ENCODE measurements at regions not wholly inside any gene's neighbourhood (a gene's known extent, or its start where the extent isn't known, plus 50 kb on each side); places are given as distances from the start of the nearest gene placed in this dataset.
"Not testable (repeated sequence)": the region's sequence is repeated elsewhere in the genome, so short reads cannot be mapped to it uniquely, and the experiment has no call there.

DNA sequence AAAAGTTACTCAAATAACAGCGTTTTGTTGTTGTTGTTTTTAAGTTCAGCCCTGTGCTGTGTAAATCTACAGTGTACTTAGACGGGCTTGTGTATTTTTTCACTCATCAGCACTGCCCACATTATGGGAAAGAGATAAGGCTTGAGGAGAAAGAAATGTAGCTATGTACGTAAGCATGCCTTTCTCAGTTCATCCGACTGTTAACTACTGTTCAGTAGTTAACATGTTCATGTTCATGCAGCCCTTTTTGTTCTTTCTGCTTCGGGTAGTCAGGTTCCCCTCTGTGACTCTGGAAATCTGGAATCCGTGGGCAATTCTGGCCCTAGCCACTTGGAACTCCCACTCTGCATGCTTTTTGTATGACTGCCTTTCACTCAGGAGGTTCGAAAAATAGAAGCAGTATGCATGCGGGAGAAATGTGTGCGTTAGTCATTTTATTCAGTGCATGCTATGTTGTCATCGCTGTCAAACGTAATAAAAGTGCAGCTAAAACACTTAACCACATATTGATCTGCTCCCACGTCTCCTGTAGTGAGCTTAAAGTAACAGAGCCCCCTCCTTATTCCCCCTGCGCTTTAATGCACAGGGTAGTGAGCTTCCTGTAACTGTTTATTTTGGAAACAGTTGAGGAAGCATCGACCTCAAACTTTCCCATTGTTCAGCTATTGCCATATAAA lies 283.1 kb upstream of the NR2F2 start:
- H3K27me3 Mint-ChIP-seq: peaks cover 77% of the 10 kb centered on the region
- no peaks in the 10 kb centered on the region for H3K4me1 Mint-ChIP-seq
- no peak overlapping the region for H3K27ac Mint-ChIP-seq
- H3K9me3 Mint-ChIP-seq: no peaks in the 10 kb centered on the region
- DNase-seq: no peak
- H3K36me3 Mint-ChIP-seq: no peaks in the 10 kb centered on the region
- no peak overlapping the region for H3K4me3 Mint-ChIP-seq

GRCh38 chr15:96049323-96049722 lies 281.2 kb upstream of the NR2F2 start:
- peaks cover 4% of the 10 kb centered on the region for H3K4me1 Mint-ChIP-seq
- no peak for DNase-seq
- H3K9me3 Mint-ChIP-seq: no peaks in the 10 kb centered on the region
- H3K27ac Mint-ChIP-seq: no peak overlapping the region
- peaks cover 77% of the 10 kb centered on the region for H3K27me3 Mint-ChIP-seq
- no peaks in the 10 kb centered on the region for H3K36me3 Mint-ChIP-seq
- H3K4me3 Mint-ChIP-seq: no peak overlapping the region

DNA sequence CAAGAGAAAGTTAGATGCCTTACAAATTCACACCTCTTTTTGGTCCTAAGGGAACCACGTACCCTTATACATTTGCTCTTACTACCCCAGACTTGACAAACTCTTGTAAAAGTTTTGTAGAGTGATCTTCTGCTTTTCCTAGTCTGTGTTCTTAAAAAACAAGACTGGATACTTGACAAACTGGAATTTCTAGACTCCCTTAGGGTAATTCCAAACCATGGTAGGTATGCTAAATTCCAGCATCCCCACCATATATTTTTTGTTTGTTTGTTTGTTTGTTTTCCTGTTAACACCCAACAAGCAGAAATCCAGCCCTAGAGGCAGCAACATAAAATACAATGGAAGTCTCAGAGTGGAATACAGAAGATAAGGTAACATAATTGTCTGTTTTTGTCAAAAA lies 280.7 kb upstream of the NR2F2 start:
- no peaks in the 10 kb centered on the region for H3K36me3 Mint-ChIP-seq
- no peak for DNase-seq
- H3K9me3 Mint-ChIP-seq: no peaks in the 10 kb centered on the region
- no peak overlapping the region for H3K27ac Mint-ChIP-seq
- peaks cover 76% of the 10 kb centered on the region for H3K27me3 Mint-ChIP-seq
- H3K4me1 Mint-ChIP-seq: peaks cover 4% of the 10 kb centered on the region
- H3K4me3 Mint-ChIP-seq: no peak overlapping the region

DNA sequence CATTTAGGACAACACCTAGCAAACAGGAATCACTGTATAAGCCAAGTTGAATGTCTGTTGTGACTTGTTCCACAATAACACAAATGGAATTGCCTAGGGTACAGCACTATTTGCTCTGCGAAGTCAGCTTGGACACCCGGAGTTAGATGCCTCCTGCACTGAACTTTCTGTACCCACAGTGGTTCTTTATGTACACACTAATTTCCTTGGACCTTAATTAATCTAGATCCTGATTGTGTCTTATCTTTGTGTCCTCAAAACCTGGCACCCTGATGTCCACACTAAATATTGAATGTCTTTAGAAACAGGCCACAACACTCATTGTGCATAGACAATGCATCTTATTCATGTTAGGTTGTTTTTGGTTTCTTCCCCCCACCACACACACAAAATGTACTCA lies 278.9 kb upstream of the NR2F2 start:
- Mint-ChIP-seq H3K4me1 (peaks cover 4% of the 10 kb centered on the region), H3K36me3 (no peaks in the 10 kb centered on the region), H3K27me3 (peaks cover 75% of the 10 kb centered on the region), H3K27ac (no peak overlapping the region), H3K9me3 (no peaks in the 10 kb centered on the region), H3K4me3 (no peak overlapping the region)
- no peak for DNase-seq

- no peaks in the 10 kb centered on the region for H3K36me3 Mint-ChIP-seq
- no peaks in the 10 kb centered on the region for H3K9me3 Mint-ChIP-seq
- no peak overlapping the region for H3K4me3 Mint-ChIP-seq
- no peak for DNase-seq
- no peak overlapping the region for H3K27ac Mint-ChIP-seq
- H3K4me1 Mint-ChIP-seq: peaks cover 4% of the 10 kb centered on the region
- H3K27me3 Mint-ChIP-seq: peaks cover 75% of the 10 kb centered on the region
Observed at GRCh38 chr15:96052154-96052553, 278.3 kb upstream of the NR2F2 start.

GRCh38 chr15:96052572-96053030 lies 277.9 kb upstream of the NR2F2 start:
- no peak overlapping the region for H3K4me3 Mint-ChIP-seq
- no peak overlapping the region for H3K27ac Mint-ChIP-seq
- peaks cover 74% of the 10 kb centered on the region for H3K27me3 Mint-ChIP-seq
- no peaks in the 10 kb centered on the region for H3K9me3 Mint-ChIP-seq
- H3K4me1 Mint-ChIP-seq: peaks cover 4% of the 10 kb centered on the region
- no peaks in the 10 kb centered on the region for H3K36me3 Mint-ChIP-seq
- peak; percentile 2 for DNase-seq

DNA sequence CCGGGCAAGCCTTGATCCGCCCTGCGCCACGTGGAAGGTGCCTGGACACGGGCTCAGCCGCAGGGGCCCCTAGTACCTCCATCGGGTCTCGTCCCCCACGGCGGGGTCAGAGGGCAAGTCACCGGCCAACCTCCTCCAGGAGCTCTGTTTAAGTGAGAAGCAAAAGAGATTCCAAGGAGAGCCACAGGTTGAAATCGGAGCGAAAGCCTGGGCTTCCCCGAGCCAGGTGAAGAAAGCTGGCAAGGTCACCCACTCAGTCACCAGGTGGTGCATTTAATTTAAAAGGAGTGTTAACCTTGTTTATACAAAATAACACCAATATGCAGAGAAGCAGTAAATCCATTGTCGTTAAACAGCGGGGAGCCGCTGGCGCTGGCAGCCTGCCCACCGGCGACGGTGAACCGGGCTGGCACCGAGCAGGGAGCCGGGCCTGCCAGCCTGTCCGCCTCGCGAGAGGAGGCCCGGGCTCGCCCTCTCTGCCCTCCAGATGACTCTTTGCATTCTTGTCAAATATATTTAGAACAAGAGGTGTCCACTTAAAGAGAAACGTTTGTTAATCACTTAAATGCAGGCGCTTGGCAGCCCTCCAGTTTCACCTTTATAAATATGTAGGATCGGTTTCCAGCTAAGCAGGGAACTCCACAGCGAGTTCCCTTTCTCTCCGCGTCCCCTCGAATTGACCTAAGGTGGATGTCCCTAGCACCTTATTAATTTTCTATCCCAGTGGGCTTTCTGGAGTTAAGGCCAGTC lies 277.3 kb upstream of the NR2F2 start:
- peaks cover 72% of the 10 kb centered on the region for H3K27me3 Mint-ChIP-seq
- no peak for DNase-seq

DNA sequence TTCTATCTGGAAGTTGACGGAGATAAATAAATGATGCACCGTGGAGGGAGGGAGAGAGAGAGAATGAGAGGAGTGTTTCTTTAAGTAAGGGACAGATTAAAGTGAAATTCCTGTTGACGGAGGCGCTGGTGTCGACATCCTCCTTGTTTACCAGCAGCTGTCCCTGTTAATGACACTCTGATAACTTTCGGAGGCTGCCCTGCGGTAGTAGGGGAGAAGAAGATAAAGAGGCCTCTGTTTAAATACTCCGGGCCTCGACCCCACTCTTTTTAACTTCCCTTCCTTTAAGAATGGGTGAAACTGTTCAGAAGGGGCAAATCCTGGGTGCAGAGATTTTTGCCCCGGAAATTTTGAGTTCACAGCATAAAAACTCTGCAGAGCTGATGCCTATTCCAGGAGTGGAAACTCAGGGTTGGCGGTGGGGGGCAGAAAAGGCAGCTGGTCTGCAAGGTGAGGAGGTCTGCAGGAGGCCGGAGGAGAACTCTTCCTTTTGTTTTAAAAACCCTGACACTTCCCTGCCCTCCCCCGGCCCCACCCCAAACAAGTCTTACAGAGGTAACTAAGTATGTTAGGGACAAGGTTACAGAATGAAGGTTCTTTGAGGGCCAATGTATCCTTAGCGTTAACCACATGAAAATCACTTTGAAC lies 276.6 kb upstream of the NR2F2 start:
- Mint-ChIP-seq H3K4me3 (no peak overlapping the region), H3K36me3 (no peaks in the 10 kb centered on the region), H3K4me1 (peaks cover 7% of the 10 kb centered on the region), H3K27me3 (peaks cover 72% of the 10 kb centered on the region), H3K27ac (no peak overlapping the region), H3K9me3 (no peaks in the 10 kb centered on the region)
- DNase-seq: no peak

More for the DNA sequence above, 277.3 kb upstream of the NR2F2 start:
- H3K4me3 Mint-ChIP-seq: no peak overlapping the region
- peaks cover 5% of the 10 kb centered on the region for H3K4me1 Mint-ChIP-seq
- H3K27ac Mint-ChIP-seq: no peak overlapping the region
- H3K36me3 Mint-ChIP-seq: no peaks in the 10 kb centered on the region
- H3K9me3 Mint-ChIP-seq: no peaks in the 10 kb centered on the region

DNA sequence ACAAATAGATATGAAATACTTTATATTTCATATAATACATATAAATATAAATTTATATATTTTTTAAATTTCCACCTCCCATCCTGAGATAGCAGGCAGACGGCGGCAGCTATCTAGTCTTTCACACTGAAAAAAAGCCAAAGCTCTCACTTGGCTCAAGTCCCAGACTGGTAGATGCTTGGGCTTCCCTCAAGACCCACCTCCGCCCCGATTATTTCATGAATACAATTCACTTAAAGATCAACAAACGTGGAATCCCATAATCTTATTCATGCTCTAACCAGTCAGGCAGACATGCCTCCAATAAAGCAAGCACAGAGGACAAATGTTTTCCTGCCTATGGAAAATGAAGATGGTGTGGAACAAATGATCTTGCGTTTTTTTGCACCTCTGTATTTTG lies 275.9 kb upstream of the NR2F2 start:
- Mint-ChIP-seq H3K27me3 (peaks cover 70% of the 10 kb centered on the region), H3K4me3 (no peak overlapping the region), H3K27ac (no peak overlapping the region), H3K4me1 (peaks cover 7% of the 10 kb centered on the region), H3K36me3 (no peaks in the 10 kb centered on the region), H3K9me3 (no peaks in the 10 kb centered on the region)
- DNase-seq: no peak

- H3K4me1 Mint-ChIP-seq: peaks cover 7% of the 10 kb centered on the region
Observed at GRCh38 chr15:96058103-96058851, 272.2 kb upstream of the NR2F2 start.

GRCh38 chr15:96058852-96059103 lies 271.7 kb upstream of the NR2F2 start:
- H3K4me3 Mint-ChIP-seq, H3K36me3 Mint-ChIP-seq, H3K4me1 Mint-ChIP-seq, H3K27ac Mint-ChIP-seq, DNase-seq, H3K9me3 Mint-ChIP-seq: not testable (repeated sequence)
- peaks cover 63% of the 10 kb centered on the region for H3K27me3 Mint-ChIP-seq

More at GRCh38 chr15:96058103-96058851, 272.2 kb upstream of the NR2F2 start:
- no peak for DNase-seq
- Mint-ChIP-seq H3K36me3 (no peaks in the 10 kb centered on the region), H3K4me3 (no peak overlapping the region), H3K9me3 (peaks cover 5% of the 10 kb centered on the region), H3K27me3 (peaks cover 65% of the 10 kb centered on the region), H3K27ac (no peak overlapping the region)

GRCh38 chr15:96060591-96060990 lies 269.9 kb upstream of the NR2F2 start:
- not testable (repeated sequence) for H3K9me3 Mint-ChIP-seq, H3K4me3 Mint-ChIP-seq, H3K27ac Mint-ChIP-seq, H3K4me1 Mint-ChIP-seq, DNase-seq, H3K36me3 Mint-ChIP-seq
- H3K27me3 Mint-ChIP-seq: peaks cover 48% of the 10 kb centered on the region

DNA sequence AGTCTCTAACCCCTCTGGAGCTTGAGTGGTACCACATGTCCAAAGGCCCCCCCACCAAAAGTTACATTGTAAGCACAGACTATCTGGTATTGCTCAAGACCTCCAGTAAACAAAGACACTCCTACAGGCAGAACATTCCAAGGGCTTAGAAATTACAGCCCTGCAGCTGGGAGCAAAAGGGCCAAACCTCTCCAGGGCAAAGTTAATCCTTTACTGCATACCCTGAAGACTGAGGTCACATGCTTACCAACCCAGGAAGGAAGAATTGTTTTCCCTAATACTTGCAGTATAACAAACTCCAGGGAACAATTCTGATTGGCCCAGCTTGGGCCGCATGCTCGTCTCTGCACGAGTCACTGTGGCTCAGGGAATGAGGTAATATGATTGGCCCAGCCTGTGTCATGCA lies 266.1 kb upstream of the NR2F2 start:
- no peaks in the 10 kb centered on the region for H3K4me1 Mint-ChIP-seq
- H3K36me3 Mint-ChIP-seq: no peaks in the 10 kb centered on the region
- peaks cover 5% of the 10 kb centered on the region for H3K9me3 Mint-ChIP-seq
- DNase-seq: no peak
- H3K4me3 Mint-ChIP-seq: no peak overlapping the region
- no peak overlapping the region for H3K27ac Mint-ChIP-seq
- H3K27me3 Mint-ChIP-seq: peaks cover 20% of the 10 kb centered on the region

DNA sequence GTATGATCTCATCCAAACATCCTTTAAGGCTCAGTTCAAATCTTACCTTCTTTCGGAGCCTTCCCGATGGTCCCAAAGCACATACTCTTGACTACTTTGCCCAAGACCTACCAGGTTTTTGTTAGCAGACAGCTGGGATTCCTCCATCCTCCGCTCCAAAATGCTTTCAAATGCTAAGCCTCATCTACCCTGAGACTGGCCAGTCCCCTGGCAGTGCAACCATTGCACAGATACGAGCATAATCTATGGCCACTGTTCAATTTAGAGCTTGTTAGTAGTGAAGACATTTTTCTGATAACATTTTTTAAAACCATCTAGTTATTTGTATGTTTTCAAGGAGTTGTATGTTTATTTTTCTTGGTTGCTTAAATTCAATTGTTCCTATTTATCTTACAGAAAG lies 264.4 kb upstream of the NR2F2 start:
- no peaks in the 10 kb centered on the region for H3K4me1 Mint-ChIP-seq
- H3K9me3 Mint-ChIP-seq: no peaks in the 10 kb centered on the region
- H3K27me3 Mint-ChIP-seq: peaks cover 16% of the 10 kb centered on the region
- no peak overlapping the region for H3K27ac Mint-ChIP-seq
- H3K36me3 Mint-ChIP-seq: no peaks in the 10 kb centered on the region
- DNase-seq: no peak
- H3K4me3 Mint-ChIP-seq: no peak overlapping the region

- peaks cover 12% of the 10 kb centered on the region for H3K27me3 Mint-ChIP-seq
- H3K9me3 Mint-ChIP-seq: no peaks in the 10 kb centered on the region
Observed at GRCh38 chr15:96066852-96067495, 263.5 kb upstream of the NR2F2 start.

More at GRCh38 chr15:96066852-96067495, 263.5 kb upstream of the NR2F2 start:
- H3K36me3 Mint-ChIP-seq: no peaks in the 10 kb centered on the region
- no peak overlapping the region for H3K27ac Mint-ChIP-seq
- H3K4me1 Mint-ChIP-seq: no peaks in the 10 kb centered on the region
- H3K4me3 Mint-ChIP-seq: no peak overlapping the region
- DNase-seq: no peak
